ENCODE measurements at regions not wholly inside any gene's neighbourhood (a gene's known extent, or its start where the extent isn't known, plus 50 kb on each side); places are given as distances from the start of the nearest gene placed in this dataset.
A peak's percentile ranks its signal among the peaks of the same experiment; 100 is the strongest.

- H3K9me3 ChIP-seq (ENCODE audit: control insufficient read depth, low read length), result no peaks in the 10 kb centered on the region
- no peak overlapping the region for H3K18ac ChIP-seq (ENCODE audit: low read depth in 1 of 2, low read length in 2 of 2)
- no peak overlapping the region for H4K8ac ChIP-seq (ENCODE audit: low read length)
- H3K4me3 ChIP-seq (ENCODE audit: insufficient read depth in 1 of 2, low read depth in 1 of 2, low read length in 2 of 2), result no peak overlapping the region
- no peak overlapping the region for H3K9ac ChIP-seq (ENCODE audit: low read length)
- H3K27ac ChIP-seq (ENCODE audit: low read length, poor library complexity, severe bottlenecking), result peak overlapping the region; percentile 81
- H2BK15ac ChIP-seq (ENCODE audit: low read depth, poor library complexity, severe bottlenecking), result no peak overlapping the region
- H3K23ac ChIP-seq (ENCODE audit: low read length in 2 of 2), result no peak overlapping the region
- H3K79me1 ChIP-seq (replicated peaks; ENCODE audit: low read length, poor library complexity, severe bottlenecking), result no peaks in the 10 kb centered on the region
- peaks cover 0 to 3% of the 10 kb centered on the region in 2 experiments for H3K27me3 ChIP-seq (ENCODE audit: control insufficient read depth in 1 of 2, insufficient read depth in 1 of 2, low read length in 2 of 2)
- H2AFZ ChIP-seq (ENCODE audit: low read depth, low read length), result no peak overlapping the region
- no peak overlapping the region for H2BK12ac ChIP-seq (ENCODE audit: low read length in 2 of 2)
- no peak overlapping the region for H2BK5ac ChIP-seq (ENCODE audit: low read depth, low read length, poor library complexity, severe bottlenecking)
- H3K36me3 ChIP-seq (ENCODE audit: control insufficient read depth in 1 of 2, insufficient read depth in 2 of 2, low read depth in 1 of 2, low read length in 2 of 2), result no peaks in the 10 kb centered on the region
- DNase-seq, result no peak
- no peak overlapping the region for H2BK120ac ChIP-seq (ENCODE audit: low read depth, low read length)
- no peak overlapping the region for H3K4ac ChIP-seq (ENCODE audit: low read depth in 1 of 2, low read length in 2 of 2)
- H3K14ac ChIP-seq (ENCODE audit: low read length in 2 of 2), result no peak overlapping the region
- H4K91ac ChIP-seq (ENCODE audit: low read length), result no peak overlapping the region
- peaks cover 2% of the 10 kb centered on the region for H3K4me1 ChIP-seq (ENCODE audit: control insufficient read depth, insufficient read depth, low read depth, low read length)
- H3K4me2 ChIP-seq (ENCODE audit: low read length, poor library complexity, severe bottlenecking), result no peak overlapping the region
- no peak overlapping the region for H2AK5ac ChIP-seq (ENCODE audit: low read length, severe bottlenecking)
Measured at GRCh38 chr7:46230990-46231305, 309.9 kb upstream of the IGFBP3 start.

- no peak overlapping the region for H3K4me2 ChIP-seq (ENCODE audit: low read length, poor library complexity, severe bottlenecking)
- H2BK15ac ChIP-seq (ENCODE audit: low read depth, poor library complexity, severe bottlenecking), result no peak overlapping the region
Measured at GRCh38 chr7:46230298-46230989, 309.4 kb upstream of the IGFBP3 start.

GRCh38 chr7:46229409-46229808, 308.3 kb upstream of the IGFBP3 start:
- Histone ChIP-seq H3K14ac (ENCODE audit: low read length in 2 of 2) (no peak overlapping the region), H3K18ac (ENCODE audit: low read depth in 1 of 2, low read length in 2 of 2) (peak overlapping the region; percentile 5 to 71), H3K4me3 (ENCODE audit: insufficient read depth in 1 of 2, low read depth in 1 of 2, low read length in 2 of 2) (no peak overlapping the region), H2AK5ac (ENCODE audit: low read length, severe bottlenecking) (no peak overlapping the region), H3K27me3 (ENCODE audit: control insufficient read depth in 1 of 2, insufficient read depth in 1 of 2, low read length in 2 of 2) (peaks cover 0 to 3% of the 10 kb centered on the region in 2 experiments), H3K9ac (ENCODE audit: low read length) (peak overlapping the region; percentile 37), H3K23ac (ENCODE audit: low read length in 2 of 2) (no peak overlapping the region), H2AFZ (ENCODE audit: low read depth, low read length) (no peak overlapping the region), H3K4ac (ENCODE audit: low read depth in 1 of 2, low read length in 2 of 2) (no peak overlapping the region), H3K4me1 (ENCODE audit: control insufficient read depth, insufficient read depth, low read depth, low read length) (peaks cover 6% of the 10 kb centered on the region), H4K8ac (ENCODE audit: low read length) (no peak overlapping the region), H2BK12ac (ENCODE audit: low read length in 2 of 2) (peak overlapping the region in 1 of 2 experiments; percentile 1), H4K91ac (ENCODE audit: low read length) (no peak overlapping the region), H2BK15ac (ENCODE audit: low read depth, poor library complexity, severe bottlenecking) (no peak overlapping the region), H3K36me3 (ENCODE audit: control insufficient read depth in 1 of 2, insufficient read depth in 2 of 2, low read depth in 1 of 2, low read length in 2 of 2) (no peaks in the 10 kb centered on the region), H3K27ac (ENCODE audit: low read length, poor library complexity, severe bottlenecking) (no peak overlapping the region), H2BK120ac (ENCODE audit: low read depth, low read length) (no peak overlapping the region), H2BK5ac (ENCODE audit: low read depth, low read length, poor library complexity, severe bottlenecking) (no peak overlapping the region), H3K4me2 (ENCODE audit: low read length, poor library complexity, severe bottlenecking) (no peak overlapping the region), H3K9me3 (ENCODE audit: control insufficient read depth, low read length) (no peaks in the 10 kb centered on the region), H3K79me1 (replicated peaks; ENCODE audit: low read length, poor library complexity, severe bottlenecking) (no peaks in the 10 kb centered on the region)
- peak; percentile 91 for DNase-seq
- 13% methylated on average over 4 of the region's 4 CpGs for WGBS

More at GRCh38 chr7:46230298-46230989, 309.4 kb upstream of the IGFBP3 start:
- no peak overlapping the region for H3K4me3 ChIP-seq (ENCODE audit: insufficient read depth in 1 of 2, low read depth in 1 of 2, low read length in 2 of 2)
- H3K23ac ChIP-seq (ENCODE audit: low read length in 2 of 2), result no peak overlapping the region
- H3K4me1 ChIP-seq (ENCODE audit: control insufficient read depth, insufficient read depth, low read depth, low read length), result peaks cover 2% of the 10 kb centered on the region
- no peak overlapping the region for H4K91ac ChIP-seq (ENCODE audit: low read length)
- WGBS, result no CpG with 5 or more reads among the region's 3 CpGs
- no peak overlapping the region for H2AK5ac ChIP-seq (ENCODE audit: low read length, severe bottlenecking)
- no peaks in the 10 kb centered on the region for H3K36me3 ChIP-seq (ENCODE audit: control insufficient read depth in 1 of 2, insufficient read depth in 2 of 2, low read depth in 1 of 2, low read length in 2 of 2)
- H2BK12ac ChIP-seq (ENCODE audit: low read length in 2 of 2), result no peak overlapping the region
- no peak overlapping the region for H2AFZ ChIP-seq (ENCODE audit: low read depth, low read length)
- no peak overlapping the region for H3K18ac ChIP-seq (ENCODE audit: low read depth in 1 of 2, low read length in 2 of 2)
- H3K27me3 ChIP-seq (ENCODE audit: control insufficient read depth in 1 of 2, insufficient read depth in 1 of 2, low read length in 2 of 2), result peaks cover 0 to 3% of the 10 kb centered on the region in 2 experiments
- no peak overlapping the region for H3K27ac ChIP-seq (ENCODE audit: low read length, poor library complexity, severe bottlenecking)
- no peaks in the 10 kb centered on the region for H3K79me1 ChIP-seq (replicated peaks; ENCODE audit: low read length, poor library complexity, severe bottlenecking)
- no peak for DNase-seq
- H3K14ac ChIP-seq (ENCODE audit: low read length in 2 of 2), result no peak overlapping the region
- H3K4ac ChIP-seq (ENCODE audit: low read depth in 1 of 2, low read length in 2 of 2), result no peak overlapping the region
- H3K9me3 ChIP-seq (ENCODE audit: control insufficient read depth, low read length), result no peaks in the 10 kb centered on the region
- H4K8ac ChIP-seq (ENCODE audit: low read length), result no peak overlapping the region
- no peak overlapping the region for H3K9ac ChIP-seq (ENCODE audit: low read length)
- H2BK120ac ChIP-seq (ENCODE audit: low read depth, low read length), result no peak overlapping the region
- H2BK5ac ChIP-seq (ENCODE audit: low read depth, low read length, poor library complexity, severe bottlenecking), result no peak overlapping the region

GRCh38 chr7:46226860-46227259, 305.8 kb upstream of the IGFBP3 start:
- H3K36me3 ChIP-seq (ENCODE audit: control insufficient read depth in 1 of 2, insufficient read depth in 2 of 2, low read depth in 1 of 2, low read length in 2 of 2), result no peaks in the 10 kb centered on the region
- H2BK12ac ChIP-seq (ENCODE audit: low read length in 2 of 2), result no peak overlapping the region
- H2BK5ac ChIP-seq (ENCODE audit: low read depth, low read length, poor library complexity, severe bottlenecking), result no peak overlapping the region
- no peak overlapping the region for H3K27ac ChIP-seq (ENCODE audit: low read length, poor library complexity, severe bottlenecking)
- no peak overlapping the region for H3K4ac ChIP-seq (ENCODE audit: low read depth in 1 of 2, low read length in 2 of 2)
- peaks cover 0 to 3% of the 10 kb centered on the region in 2 experiments for H3K27me3 ChIP-seq (ENCODE audit: control insufficient read depth in 1 of 2, insufficient read depth in 1 of 2, low read length in 2 of 2)
- no peaks in the 10 kb centered on the region for H3K9me3 ChIP-seq (ENCODE audit: control insufficient read depth, low read length)
- no peak overlapping the region for H2BK120ac ChIP-seq (ENCODE audit: low read depth, low read length)
- H4K91ac ChIP-seq (ENCODE audit: low read length), result no peak overlapping the region
- H3K14ac ChIP-seq (ENCODE audit: low read length in 2 of 2), result no peak overlapping the region
- no peak overlapping the region for H4K8ac ChIP-seq (ENCODE audit: low read length)
- H3K4me1 ChIP-seq (ENCODE audit: control insufficient read depth, insufficient read depth, low read depth, low read length), result peaks cover 6% of the 10 kb centered on the region
- WGBS, result 81% methylated on average over 2 of the region's 3 CpGs
- no peak overlapping the region for H2BK15ac ChIP-seq (ENCODE audit: low read depth, poor library complexity, severe bottlenecking)
- H3K4me3 ChIP-seq (ENCODE audit: insufficient read depth in 1 of 2, low read depth in 1 of 2, low read length in 2 of 2), result no peak overlapping the region
- H3K18ac ChIP-seq (ENCODE audit: low read depth in 1 of 2, low read length in 2 of 2), result no peak overlapping the region
- no peak overlapping the region for H3K9ac ChIP-seq (ENCODE audit: low read length)
- no peak overlapping the region for H3K4me2 ChIP-seq (ENCODE audit: low read length, poor library complexity, severe bottlenecking)
- no peak for DNase-seq
- H2AK5ac ChIP-seq (ENCODE audit: low read length, severe bottlenecking), result no peak overlapping the region
- no peak overlapping the region for H2AFZ ChIP-seq (ENCODE audit: low read depth, low read length)
- H3K23ac ChIP-seq (ENCODE audit: low read length in 2 of 2), result no peak overlapping the region
- no peaks in the 10 kb centered on the region for H3K79me1 ChIP-seq (replicated peaks; ENCODE audit: low read length, poor library complexity, severe bottlenecking)

All from mesenchymal stem cell (in vitro differentiated cells and primary cell).